COLO829 (cell line): ENCODE measurements at regions not wholly inside any gene's neighbourhood (a gene's known extent, or its start where the extent isn't known, plus 50 kb on each side); places are given as distances from the start of the nearest gene placed in this dataset.

Source experiments
- DNase-seq: peaks from one replicate; pipeline ENCODE4 v3.0.0; 2012; ENCODE audit warnings: low spot score

DNA sequence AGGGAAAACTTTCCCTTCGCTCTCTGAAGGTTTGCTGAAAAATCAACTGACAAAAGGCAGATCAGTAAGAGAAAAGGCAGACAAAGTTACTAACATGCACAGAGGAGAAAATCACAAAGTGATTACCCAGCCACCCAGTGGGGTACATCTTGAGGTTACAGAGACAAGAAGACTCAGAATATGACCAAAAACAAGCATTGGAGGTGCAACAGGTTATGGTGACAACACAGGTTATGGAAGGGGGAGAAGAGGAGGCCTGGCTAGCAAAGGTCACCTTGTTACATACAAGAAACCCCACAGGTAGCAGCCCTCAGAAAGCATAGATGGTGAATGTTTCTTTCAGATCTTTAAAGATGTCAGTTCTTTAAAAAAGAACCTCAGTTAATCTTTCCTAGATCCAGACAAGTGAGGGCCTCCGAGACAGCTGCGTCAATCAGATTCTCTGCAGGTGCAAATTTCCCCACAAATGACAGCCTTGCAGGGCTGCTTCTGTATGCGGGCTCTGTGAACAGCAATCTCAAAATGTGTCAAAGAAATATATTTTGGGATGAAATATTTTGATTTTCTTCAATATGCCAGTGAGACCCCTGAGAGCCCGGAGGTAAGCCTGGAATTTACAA is 207.6 kb upstream of the RAB4A start:
- DNase-seq: no peak

- DNase-seq: no peak
Observed at GRCh38 chr1:229064320-229065168, 206.4 kb upstream of the RAB4A start.

- no peak for DNase-seq
Observed at GRCh38 chr1:229065613-229066012, 205.3 kb upstream of the RAB4A start.

DNA sequence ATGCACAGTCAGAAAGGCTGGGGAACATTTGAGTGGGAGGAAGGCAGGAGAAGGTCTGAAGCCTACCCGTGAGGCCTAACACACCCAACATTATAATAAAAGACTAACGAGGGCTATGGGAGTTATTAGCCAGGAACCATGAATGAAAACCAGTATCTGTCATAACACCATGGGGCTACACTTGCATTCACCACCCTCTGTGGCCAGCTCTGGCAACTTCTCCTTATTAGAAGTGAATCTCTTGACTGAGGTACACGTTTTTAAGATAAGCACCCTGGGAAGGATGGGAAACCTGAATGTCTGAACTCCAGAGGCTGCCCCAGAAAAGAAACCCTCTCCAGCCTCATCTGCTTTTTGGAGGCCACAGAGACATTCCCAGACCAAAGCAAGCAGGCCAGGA is 204.3 kb upstream of the RAB4A start:
- no peak for DNase-seq

DNA sequence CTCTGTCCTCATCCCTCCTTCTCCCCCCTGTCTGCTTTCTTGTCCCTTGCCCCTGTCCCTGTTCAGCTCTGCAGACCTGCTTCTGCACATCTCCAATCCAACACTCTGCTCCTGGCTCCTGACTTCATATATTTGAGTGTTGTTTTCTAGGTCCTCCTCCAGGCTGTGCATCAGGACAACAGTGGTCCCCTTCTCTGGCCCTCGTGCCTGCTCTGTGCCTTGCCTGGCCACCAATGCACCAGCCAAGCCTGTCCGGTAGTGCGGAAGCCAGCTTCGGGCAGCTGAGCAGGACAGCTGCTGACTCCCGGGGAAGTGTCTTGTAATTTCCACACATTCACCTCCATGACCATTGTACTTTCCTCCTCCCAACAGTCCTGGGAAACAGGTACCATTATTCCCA is 203.4 kb upstream of the RAB4A start:
- no peak for DNase-seq

DNA sequence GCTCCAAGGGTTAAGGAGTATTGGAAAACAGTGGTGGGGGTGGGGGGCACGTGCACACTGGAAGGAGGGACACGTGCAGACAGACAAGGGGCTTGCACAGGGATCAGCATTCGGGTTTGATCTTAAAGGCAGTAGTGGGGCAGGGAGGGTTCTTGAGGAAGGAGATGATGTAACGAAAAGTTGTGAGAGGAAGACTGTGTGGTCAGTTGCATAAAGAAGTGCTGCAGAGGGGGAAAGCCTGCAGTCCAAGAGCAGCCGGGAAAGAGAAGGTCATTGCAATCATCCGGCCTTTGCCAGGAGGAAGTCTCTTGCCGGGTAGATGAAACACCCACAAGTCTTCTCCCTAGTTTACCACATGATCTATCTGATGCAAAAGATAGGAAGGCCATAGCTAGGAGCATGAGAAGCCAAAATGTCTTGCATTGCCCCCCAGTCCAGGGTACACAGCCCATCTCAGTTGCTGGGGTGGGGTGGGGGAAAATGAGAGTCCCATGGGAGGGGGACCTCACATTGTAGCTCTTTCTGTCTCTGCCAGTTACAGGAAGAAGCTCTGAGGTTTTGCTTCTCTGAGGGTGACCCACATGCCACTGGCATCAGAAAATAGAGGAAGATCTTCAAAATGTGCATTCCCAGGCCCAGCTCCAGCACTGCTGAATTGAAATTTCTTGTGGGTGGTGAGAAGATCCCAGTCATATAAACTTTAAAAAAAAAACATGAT is 202.5 kb upstream of the RAB4A start:
- DNase-seq: no peak

DNA sequence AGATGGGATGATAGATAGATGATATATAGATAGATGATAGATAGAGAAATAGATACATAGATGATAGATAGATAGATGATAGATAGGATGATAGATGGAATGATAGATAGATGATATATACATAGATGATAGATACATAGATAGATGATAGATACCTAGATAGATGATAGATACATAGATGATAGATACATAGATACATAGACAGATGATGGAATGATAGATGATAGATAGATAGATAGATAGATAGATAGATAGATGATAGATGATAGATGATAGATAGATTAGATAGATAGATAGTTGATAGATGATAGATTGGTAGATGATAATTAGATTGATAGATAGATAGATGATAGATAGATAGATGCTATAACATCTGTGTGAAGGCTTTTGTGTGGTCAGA is 201.7 kb upstream of the RAB4A start:
- DNase-seq: no peak

DNA sequence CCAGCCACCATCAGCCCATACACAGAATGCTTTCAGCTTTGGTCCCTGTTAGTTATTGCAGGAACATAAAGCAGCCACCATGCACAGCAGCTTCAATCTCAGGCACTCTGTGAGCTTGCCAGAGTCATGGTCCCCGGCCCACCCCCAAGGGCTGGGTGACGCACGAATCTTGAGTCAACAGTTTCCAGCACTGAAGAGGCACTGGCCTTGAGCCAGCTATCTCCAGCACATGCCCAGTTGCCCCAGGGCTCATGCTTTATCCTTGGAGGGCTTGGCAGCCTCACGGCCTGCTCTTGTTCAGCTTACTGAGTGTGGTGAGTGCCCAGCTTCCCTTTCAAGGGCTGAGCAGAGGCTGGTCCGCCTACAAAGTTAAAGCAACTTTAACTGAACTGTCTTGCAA is 200.7 kb upstream of the RAB4A start:
- peak; percentile 76 for DNase-seq

GRCh38 chr1:229073251-229073650 is 197.7 kb upstream of the RAB4A start:
- DNase-seq: no peak

- DNase-seq: no peak
Observed at GRCh38 chr1:229075217-229075616, 195.7 kb upstream of the RAB4A start.

DNA sequence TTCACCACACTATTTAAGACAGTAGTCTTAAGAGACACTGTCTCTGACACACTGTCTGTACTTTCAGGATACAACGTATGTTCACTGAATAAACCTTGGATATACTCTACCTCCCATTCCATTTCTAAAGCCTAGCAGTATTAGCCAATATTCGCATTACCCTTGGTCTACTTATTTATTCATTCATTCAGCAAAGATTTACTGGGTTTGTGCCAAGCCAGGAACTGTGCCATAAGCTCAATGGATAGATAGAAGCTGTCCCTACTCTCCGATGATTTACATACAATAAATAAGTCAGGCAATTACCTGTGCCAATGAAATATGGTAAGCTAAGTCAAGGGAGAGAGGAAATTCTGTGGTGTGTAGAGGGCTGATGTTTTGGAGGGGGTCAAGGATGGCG is 195.2 kb upstream of the RAB4A start:
- DNase-seq: no peak

- no peak for DNase-seq
Observed at GRCh38 chr1:229076195-229076594, 194.7 kb upstream of the RAB4A start.

GRCh38 chr1:229079016-229079595 is 191.8 kb upstream of the RAB4A start:
- DNase-seq: no peak

DNA sequence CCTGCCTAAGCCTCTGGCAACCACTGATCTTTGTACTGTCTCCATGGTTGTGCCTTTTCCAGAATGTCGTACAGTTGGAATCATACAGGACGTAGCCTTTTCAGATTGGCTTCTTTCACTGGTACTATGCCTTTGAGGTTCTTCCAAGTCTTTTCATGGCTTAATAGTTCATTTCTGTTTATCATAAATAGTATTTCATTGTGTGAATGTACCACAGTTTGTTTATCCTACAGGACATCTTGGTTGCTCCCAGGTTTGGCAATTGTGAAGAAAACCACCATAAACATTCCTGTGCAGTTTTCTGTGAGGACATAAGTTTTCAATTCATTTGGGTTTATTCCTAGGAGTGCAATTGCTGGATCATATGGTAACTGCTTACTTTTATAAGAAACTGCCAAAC is 190.6 kb upstream of the RAB4A start:
- no peak for DNase-seq

- no peak for DNase-seq
Observed at GRCh38 chr1:229085291-229085690, 185.6 kb upstream of the RAB4A start.

DNA sequence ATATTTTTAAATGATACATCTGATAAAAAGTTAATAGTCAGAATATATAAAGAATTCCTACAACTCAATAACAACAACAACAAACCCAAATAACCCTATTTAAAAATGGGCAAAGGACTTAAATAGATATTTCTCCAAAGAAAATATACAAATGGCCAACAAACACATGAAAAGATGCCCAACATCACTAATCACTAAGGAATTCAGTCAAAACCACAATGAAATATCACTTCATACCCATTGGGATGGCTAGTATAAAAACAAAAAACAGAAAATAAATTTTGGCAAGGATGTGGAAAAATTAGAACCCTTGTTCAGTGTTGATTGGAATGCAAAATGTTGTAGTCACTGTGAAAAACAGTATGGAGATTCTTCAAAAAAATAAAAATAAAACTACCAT is 184.8 kb upstream of the RAB4A start:
- DNase-seq: no peak

DNA sequence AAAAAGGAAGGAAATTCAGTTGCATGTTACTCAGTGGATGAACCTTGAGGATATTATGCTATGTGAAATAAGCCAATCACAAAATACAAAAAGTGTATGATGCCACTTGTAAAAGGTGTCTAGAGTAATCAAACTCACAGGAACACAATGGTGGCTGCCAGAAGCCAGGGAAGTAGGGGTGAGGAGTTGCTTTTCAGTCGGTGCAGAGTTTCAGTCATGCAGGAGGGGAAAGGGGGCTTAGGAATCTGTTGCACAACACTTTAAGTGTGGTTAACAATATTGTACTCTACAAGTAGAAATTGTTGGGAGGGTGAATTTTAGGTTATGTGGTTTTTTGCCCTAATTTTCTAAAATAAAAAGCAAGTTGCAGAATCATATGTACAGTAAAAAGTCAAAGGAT is 184.2 kb upstream of the RAB4A start:
- DNase-seq: no peak

DNA sequence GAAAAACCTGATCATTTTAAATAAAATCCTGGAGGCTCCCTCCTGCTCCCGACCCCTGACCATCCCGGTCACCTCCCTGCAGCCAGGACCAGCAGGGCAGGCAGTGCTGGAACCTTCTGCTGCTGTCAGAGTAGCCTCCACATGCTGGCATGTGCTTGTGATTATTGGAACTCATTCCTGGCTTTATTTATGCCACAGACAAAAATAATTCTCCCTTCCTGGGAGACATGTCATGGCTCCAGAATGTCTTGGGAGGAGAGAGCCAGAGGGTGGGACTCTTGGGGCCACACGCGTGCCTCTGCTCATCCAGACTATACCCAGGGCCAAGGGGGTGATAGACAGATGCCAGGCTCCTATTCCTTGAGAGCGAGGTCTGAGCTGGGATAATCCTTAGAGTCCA is 183.6 kb upstream of the RAB4A start:
- DNase-seq: no peak

GRCh38 chr1:229087906-229088305 is 183.0 kb upstream of the RAB4A start:
- no peak for DNase-seq

DNA sequence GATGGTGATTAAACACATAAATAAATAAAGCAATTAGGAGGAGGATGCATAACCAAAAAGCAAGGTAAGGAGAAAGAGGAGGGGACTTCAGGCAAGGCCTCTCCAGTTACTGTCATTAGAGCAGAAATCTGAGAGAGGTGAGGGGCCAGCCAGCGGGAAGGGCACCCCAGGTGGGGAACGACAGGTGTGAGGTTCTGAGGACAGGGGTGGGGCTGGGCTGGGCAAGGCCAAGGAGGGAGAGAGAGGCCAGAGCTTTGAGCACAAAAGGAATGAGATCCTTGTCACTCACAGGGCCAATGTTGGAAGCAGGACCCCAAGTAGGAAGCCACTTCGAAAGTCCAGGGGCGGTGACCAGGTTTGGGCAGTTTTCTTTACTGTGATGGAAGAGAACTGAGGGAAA is 182.2 kb upstream of the RAB4A start:
- DNase-seq: no peak

DNA sequence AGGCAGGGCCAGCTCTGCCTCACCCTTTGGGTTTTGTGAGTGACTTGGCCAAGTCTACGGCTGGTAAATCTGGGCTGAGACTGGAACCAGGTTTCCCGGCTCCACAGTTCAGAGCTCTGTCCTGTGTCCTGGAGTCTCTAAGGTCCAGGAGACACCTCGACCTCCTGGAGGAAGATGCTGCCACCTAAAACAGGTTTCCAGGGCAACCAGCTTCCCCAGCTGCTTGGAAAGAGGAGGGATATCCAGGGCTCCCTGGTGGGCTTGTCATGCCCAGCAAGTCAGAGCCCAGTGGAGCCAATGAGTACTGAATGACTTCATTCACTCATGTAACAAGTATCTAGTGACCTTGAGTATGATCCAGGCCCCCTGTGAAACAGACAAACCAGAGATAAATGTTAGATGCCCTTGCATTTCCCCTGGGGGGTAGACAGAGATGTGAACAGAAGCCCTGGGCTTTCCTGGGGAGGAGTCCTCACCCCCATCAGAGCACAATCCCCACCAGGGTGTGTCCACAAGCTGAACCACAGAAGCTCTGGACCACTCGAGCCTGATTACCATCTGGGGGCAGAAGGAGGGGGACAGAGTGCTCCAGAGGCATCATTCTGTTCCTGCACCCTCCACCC is 181.2 kb upstream of the RAB4A start:
- no peak for DNase-seq

DNA sequence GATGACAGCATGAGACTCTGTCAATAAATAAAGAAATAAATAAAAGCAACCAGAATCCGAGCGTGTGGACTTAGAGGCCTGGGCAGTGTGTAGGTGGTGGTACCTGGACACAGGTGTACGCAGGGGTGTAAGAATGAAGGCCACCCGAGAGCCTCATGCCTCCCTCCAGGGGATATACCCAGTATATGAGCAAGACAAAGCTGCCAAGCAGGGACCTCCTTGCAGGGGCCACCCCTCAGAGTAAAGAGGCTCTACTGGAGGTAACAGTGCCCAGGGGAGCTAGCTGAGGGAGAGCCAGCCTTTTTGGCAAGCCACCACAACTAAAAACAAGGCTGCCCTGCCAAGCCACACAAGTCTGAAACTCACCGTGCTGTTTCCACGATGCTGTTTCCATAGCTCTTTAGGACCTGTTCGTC is 179.2 kb upstream of the RAB4A start:
- no peak for DNase-seq
